ENCODE measurements at regions not wholly inside any gene's neighbourhood (a gene's known extent, or its start where the extent isn't known, plus 50 kb on each side); places are given as distances from the start of the nearest gene placed in this dataset.

- DNase-seq (ENCODE audit: low read depth, low spot score), result no peak
Observed at GRCh38 chr3:153313302-153313965, 151.4 kb downstream of the RAP2B start.

GRCh38 chr3:153314038-153314437 is 152.0 kb downstream of the RAP2B start:
- no peak for DNase-seq (ENCODE audit: low read depth, low spot score)

- no peak for DNase-seq (ENCODE audit: low read depth, low spot score)
Observed at GRCh38 chr3:153315781-153316180, 153.8 kb downstream of the RAP2B start.

- DNase-seq (ENCODE audit: low read depth, low spot score), result no peak
Observed at GRCh38 chr3:153319705-153320554, 157.9 kb downstream of the RAP2B start.

GRCh38 chr3:153320585-153321128 is 158.6 kb downstream of the RAP2B start:
- no peak for DNase-seq (ENCODE audit: low read depth, low spot score)

- no peak for DNase-seq (ENCODE audit: low read depth, low spot score)
Observed at GRCh38 chr3:153328690-153329089, 166.7 kb downstream of the RAP2B start.

GRCh38 chr3:153330901-153331300 is 168.9 kb downstream of the RAP2B start:
- no peak for DNase-seq (ENCODE audit: low read depth, low spot score)

- no peak for DNase-seq (ENCODE audit: low read depth, low spot score)
Observed at GRCh38 chr3:153331676-153332075, 169.7 kb downstream of the RAP2B start.

GRCh38 chr3:153334558-153334957 is 172.5 kb downstream of the RAP2B start:
- DNase-seq (ENCODE audit: low read depth, low spot score), result no peak

- no peak for DNase-seq (ENCODE audit: low read depth, low spot score)
Observed at GRCh38 chr3:153337369-153337768, 175.3 kb downstream of the RAP2B start.

- no peak for DNase-seq (ENCODE audit: low read depth, low spot score)
Observed at GRCh38 chr3:153338487-153338886, 176.5 kb downstream of the RAP2B start.

GRCh38 chr3:153339065-153339464 is 177.0 kb downstream of the RAP2B start:
- no peak for DNase-seq (ENCODE audit: low read depth, low spot score)

- no peak for DNase-seq (ENCODE audit: low read depth, low spot score)
Observed at GRCh38 chr3:153343988-153344782, 182.2 kb downstream of the RAP2B start.

GRCh38 chr3:153348457-153349107 is 186.6 kb downstream of the RAP2B start:
- no peak for DNase-seq (ENCODE audit: low read depth, low spot score)

GRCh38 chr3:153349108-153349499 is 187.1 kb downstream of the RAP2B start:
- DNase-seq (ENCODE audit: low read depth, low spot score), result no peak

GRCh38 chr3:153350420-153350819 is 188.4 kb downstream of the RAP2B start:
- DNase-seq (ENCODE audit: low read depth, low spot score), result no peak

- no peak for DNase-seq (ENCODE audit: low read depth, low spot score)
Observed at GRCh38 chr3:153354641-153355040, 192.6 kb downstream of the RAP2B start.

- no peak for DNase-seq (ENCODE audit: low read depth, low spot score)
Observed at GRCh38 chr3:153355559-153355958, 193.5 kb downstream of the RAP2B start.

- no peak for DNase-seq (ENCODE audit: low read depth, low spot score)
Observed at GRCh38 chr3:153356908-153357307, 194.9 kb downstream of the RAP2B start.

GRCh38 chr3:153357436-153357835 is 195.4 kb downstream of the RAP2B start:
- DNase-seq (ENCODE audit: low read depth, low spot score), result no peak

Data from pulmonary artery endothelial cell (primary cell).